ENCODE measurements at regions not wholly inside any gene's neighbourhood (a gene's known extent, or its start where the extent isn't known, plus 50 kb on each side); places are given as distances from the start of the nearest gene placed in this dataset.

DNA sequence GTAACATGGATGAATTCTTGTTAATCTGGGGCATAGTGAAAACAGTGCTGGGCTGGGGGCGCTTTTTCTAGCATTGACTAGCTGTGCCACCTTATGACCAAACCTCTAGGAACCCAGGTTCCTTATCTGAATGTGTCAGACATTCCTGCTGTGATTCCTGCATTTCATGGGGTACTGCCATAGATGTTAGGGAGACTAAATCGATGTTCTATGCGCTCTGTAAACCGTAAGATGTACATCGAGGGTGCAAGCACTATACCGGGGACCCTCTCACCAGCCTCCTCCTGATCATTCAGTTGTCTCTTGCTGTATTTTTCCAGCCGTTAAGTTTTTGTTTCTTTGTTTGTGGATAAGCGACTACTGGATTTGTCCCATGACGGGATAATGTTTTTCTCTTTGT lies 170.9 kb upstream of the PARP11 start:
- no peak for TF ChIP-seq CTCF (IDR thresholded peaks at IDR 0.05; ENCODE audit: low read depth, low read length, poor library complexity, severe bottlenecking)
- no peak for TF ChIP-seq EZH2phosphoT487 (IDR thresholded peaks at IDR 0.05; ENCODE audit: borderline replicate concordance, low read length)

All from DOHH2 (cell line).